KMS-11 (cell line): ENCODE measurements at regions not wholly inside any gene's neighbourhood (a gene's known extent, or its start where the extent isn't known, plus 50 kb on each side); places are given as distances from the start of the nearest gene placed in this dataset.

ENCODE experiments used
- H2AFZ ChIP-seq: fragments of 200-600 bp; sonication (generic); 2 replicates; pipeline ENCODE4 v1.6.1; 2016; ENCODE audit warnings: antibody characterized with exemption, mixed run types, low read depth
- H3K27ac ChIP-seq: fragments of 200-600 bp; sonication (generic); 2 replicates; pipeline ENCODE4 v1.6.1; 2016; ENCODE audit warnings: mild to moderate bottlenecking, mixed run types
- H3K27me3 ChIP-seq: fragments of 200-600 bp; sonication (generic); 2 replicates; pipeline ENCODE4 v1.6.1; 2017; ENCODE audit warnings: mild to moderate bottlenecking, low read depth, mixed run types, moderate library complexity; ENCODE audit not compliant: insufficient read depth
- H3K36me3 ChIP-seq: fragments of 200-600 bp; sonication (generic); 2 replicates; pipeline ENCODE4 v1.6.1; 2017; ENCODE audit warnings: mild to moderate bottlenecking, mixed run types; ENCODE audit not compliant: insufficient read depth
- H3K4me1 ChIP-seq: fragments of 200-600 bp; sonication (generic); 2 replicates; pipeline ENCODE4 v1.6.1; 2016; ENCODE audit warnings: mild to moderate bottlenecking, low read depth, mixed run types; ENCODE audit not compliant: poor library complexity, severe bottlenecking
- H3K4me2 ChIP-seq: fragments of 200-600 bp; sonication (generic); 2 replicates; pipeline ENCODE4 v1.7.0; 2016; ENCODE audit warnings: mild to moderate bottlenecking, mixed run types
- H3K4me3 ChIP-seq: fragments of 200-600 bp; sonication (generic); IDR thresholded peaks from 2 replicates; pipeline ENCODE4 v1.6.1; 2017; ENCODE audit warnings: low read depth, low read length, mixed read lengths; ENCODE audit not compliant: insufficient read depth
- H3K79me2 ChIP-seq: fragments of 200-600 bp; sonication (generic); 2 replicates; pipeline ENCODE4 v1.6.1; 2016; ENCODE audit warnings: low read depth, mixed run types; ENCODE audit not compliant: insufficient read depth
- H3K9ac ChIP-seq: fragments of 200-600 bp; sonication (generic); 2 replicates; pipeline ENCODE4 v1.6.1; 2016; ENCODE audit warnings: mild to moderate bottlenecking, mixed run types
- H4K20me1 ChIP-seq: fragments of 200-600 bp; sonication (generic); 2 replicates; pipeline ENCODE4 v1.6.1; 2016; ENCODE audit warnings: mild to moderate bottlenecking, mixed run types; ENCODE audit not compliant: insufficient read depth
- CTCF ChIP-seq: fragments of 200-600 bp; sonication (generic); conservative IDR thresholded peaks from 2 replicates; pipeline ENCODE4 v1.6.1; 2017; ENCODE audit warnings: low read depth, mild to moderate bottlenecking, antibody characterized with exemption, low read length, moderate library complexity, mixed read lengths

- Histone ChIP-seq H3K9ac (no peak overlapping the region), H3K79me2 (no peaks in the 10 kb centered on the region), H4K20me1 (no peaks in the 10 kb centered on the region), H3K4me1 (no peaks in the 10 kb centered on the region), H3K4me3 (no peak overlapping the region), H2AFZ (no peak overlapping the region), H3K36me3 (no peaks in the 10 kb centered on the region), H3K4me2 (no peak overlapping the region), H3K27me3 (no peaks in the 10 kb centered on the region), H3K27ac (no peak overlapping the region)
- TF ChIP-seq CTCF, result no peak
These were observed 344.8 kb upstream of the GRM7 start for GRCh38 chr3:6516143-6516542.

- Histone ChIP-seq H3K27ac (no peak overlapping the region), H3K9ac (no peak overlapping the region), H4K20me1 (no peaks in the 10 kb centered on the region), H3K27me3 (no peaks in the 10 kb centered on the region), H3K4me1 (no peaks in the 10 kb centered on the region), H3K79me2 (no peaks in the 10 kb centered on the region), H3K4me2 (no peak overlapping the region), H2AFZ (no peak overlapping the region), H3K36me3 (no peaks in the 10 kb centered on the region), H3K4me3 (no peak overlapping the region)
- TF ChIP-seq CTCF, result no peak
These were observed 344.2 kb upstream of the GRM7 start for GRCh38 chr3:6516694-6517093.

GRCh38 chr3:6518709-6519345 lies 342.1 kb upstream of the GRM7 start:
- Histone ChIP-seq H3K27ac (no peak overlapping the region), H3K4me1 (no peaks in the 10 kb centered on the region), H3K9ac (no peak overlapping the region), H3K36me3 (no peaks in the 10 kb centered on the region), H3K27me3 (no peaks in the 10 kb centered on the region), H3K79me2 (no peaks in the 10 kb centered on the region), H3K4me2 (no peak overlapping the region), H4K20me1 (no peaks in the 10 kb centered on the region), H3K4me3 (no peak overlapping the region), H2AFZ (no peak overlapping the region)
- no peak for TF ChIP-seq CTCF

GRCh38 chr3:6521369-6522113 lies 339.4 kb upstream of the GRM7 start:
- H3K9ac ChIP-seq, result no peak overlapping the region
- no peaks in the 10 kb centered on the region for H4K20me1 ChIP-seq
- H3K27ac ChIP-seq, result no peak overlapping the region
- H3K4me1 ChIP-seq, result no peaks in the 10 kb centered on the region
- no peak overlapping the region for H3K4me2 ChIP-seq
- TF ChIP-seq CTCF, result no peak
- no peaks in the 10 kb centered on the region for H3K79me2 ChIP-seq
- no peak overlapping the region for H2AFZ ChIP-seq
- H3K4me3 ChIP-seq, result no peak overlapping the region
- no peaks in the 10 kb centered on the region for H3K36me3 ChIP-seq
- no peaks in the 10 kb centered on the region for H3K27me3 ChIP-seq
